Activated CD8-positive, alpha-beta memory T cell treated with anti-CD3 and anti-CD28 coated beads, Interleukin-2, amount 50 U/mL, for 48 hours (primary cell): ENCODE measurements at regions not wholly inside any gene's neighbourhood (a gene's known extent, or its start where the extent isn't known, plus 50 kb on each side); places are given as distances from the start of the nearest gene placed in this dataset.

Experiments used
- DNase-seq: peaks from one replicate; pipeline ENCODE4 v3.0.0-alpha.2; 2020

GRCh38 chr4:57658673-57659072 is 548.5 kb upstream of the IGFBP7 start:
- no peak for DNase-seq

GRCh38 chr4:57658188-57658587 is 548.0 kb upstream of the IGFBP7 start:
- no peak for DNase-seq

GRCh38 chr4:57655342-57655741 is 545.2 kb upstream of the IGFBP7 start:
- DNase-seq = no peak

- no peak for DNase-seq
These were observed 542.6 kb upstream of the IGFBP7 start for GRCh38 chr4:57652779-57653178.

- no peak for DNase-seq
These were observed 530.4 kb upstream of the IGFBP7 start for GRCh38 chr4:57640391-57641100.

GRCh38 chr4:57639561-57640382 is 529.6 kb upstream of the IGFBP7 start:
- no peak for DNase-seq

- no peak for DNase-seq
These were observed 525.7 kb upstream of the IGFBP7 start for GRCh38 chr4:57635910-57636309.

GRCh38 chr4:57633212-57633859 is 523.2 kb upstream of the IGFBP7 start:
- DNase-seq = no peak

- no peak for DNase-seq
These were observed 522.4 kb upstream of the IGFBP7 start for GRCh38 chr4:57632564-57632963.

GRCh38 chr4:57631147-57631546 is 521.0 kb upstream of the IGFBP7 start:
- no peak for DNase-seq

GRCh38 chr4:57628004-57628403 is 517.8 kb upstream of the IGFBP7 start:
- DNase-seq = no peak

GRCh38 chr4:57614257-57614932 is 504.2 kb upstream of the IGFBP7 start:
- DNase-seq = no peak

GRCh38 chr4:57612279-57612678 is 502.1 kb upstream of the IGFBP7 start:
- DNase-seq = no peak

- no peak for DNase-seq
These were observed 497.5 kb upstream of the IGFBP7 start for GRCh38 chr4:57607566-57608180.

GRCh38 chr4:57605376-57605775 is 495.2 kb upstream of the IGFBP7 start:
- DNase-seq = no peak

- DNase-seq = no peak
These were observed 492.0 kb upstream of the IGFBP7 start for GRCh38 chr4:57602141-57602540.

GRCh38 chr4:57591073-57591472 is 480.9 kb upstream of the IGFBP7 start:
- DNase-seq = no peak

- DNase-seq = no peak
These were observed 478.4 kb upstream of the IGFBP7 start for GRCh38 chr4:57588557-57588956.

- DNase-seq = no peak
These were observed 470.8 kb upstream of the IGFBP7 start for GRCh38 chr4:57580710-57581599.

- no peak for DNase-seq
These were observed 465.2 kb upstream of the IGFBP7 start for GRCh38 chr4:57575426-57575825.

GRCh38 chr4:57554556-57555092 is 444.4 kb upstream of the IGFBP7 start:
- no peak for DNase-seq
